ENCODE measurements at regions not wholly inside any gene's neighbourhood (a gene's known extent, or its start where the extent isn't known, plus 50 kb on each side); places are given as distances from the start of the nearest gene placed in this dataset.

DNA sequence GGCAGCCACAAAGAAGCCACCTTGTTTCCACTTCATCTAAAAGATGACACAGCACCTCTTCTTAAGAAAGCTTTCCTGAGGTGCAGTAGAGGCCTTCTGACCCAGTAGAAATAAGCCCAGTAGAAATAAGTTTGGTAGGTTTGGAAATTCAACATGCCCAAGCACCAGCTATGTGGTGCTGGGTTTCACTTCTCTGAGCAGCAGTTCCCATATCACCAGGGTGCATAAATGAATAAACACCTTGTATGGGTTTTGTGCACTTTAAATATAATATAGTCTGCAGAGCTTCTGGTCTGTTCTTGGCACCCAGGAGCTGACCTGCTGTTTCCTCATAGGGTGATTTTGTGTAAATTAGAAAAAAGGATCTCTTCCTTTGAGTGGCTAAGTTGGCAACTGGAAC, 492.4 kb upstream of the SORCS1 start:
- TF ChIP-seq EZH2 (IDR thresholded peaks at IDR 0.05; ENCODE audit: borderline replicate concordance, low read length) (no peak), CTCF (IDR thresholded peaks at IDR 0.05; ENCODE audit: low read length) (no peak)

All from OCI-LY1 (cell line).